Breast epithelium (tissue), 3 donors: ENCODE measurements at regions not wholly inside any gene's neighbourhood (a gene's known extent, or its start where the extent isn't known, plus 50 kb on each side); places are given as distances from the start of the nearest gene placed in this dataset.

Source experiments
- CTCF ChIP-seq, 3 donors: fragments of 450-650 bp; IDR thresholded peaks; one replicate each; pipeline ENCODE4 v1.5.1; 2016 to 2017; ENCODE audit warnings: antibody characterized with exemption in 3 of 3, mild to moderate bottlenecking in 3 of 3, moderate library complexity in 3 of 3
- POLR2A ChIP-seq: fragments of 450-650 bp; IDR thresholded peaks from one replicate; pipeline ENCODE4 v1.6.1; 2016; ENCODE audit warnings: antibody characterized with exemption, mild to moderate bottlenecking, moderate library complexity
- POLR2AphosphoS5 ChIP-seq, 3 donors: sonication (generic); formaldehyde crosslinking; IDR thresholded peaks; one replicate each; pipeline ENCODE4 v1.6.1; 2017; ENCODE audit warnings: antibody characterized with exemption in 3 of 3

DNA sequence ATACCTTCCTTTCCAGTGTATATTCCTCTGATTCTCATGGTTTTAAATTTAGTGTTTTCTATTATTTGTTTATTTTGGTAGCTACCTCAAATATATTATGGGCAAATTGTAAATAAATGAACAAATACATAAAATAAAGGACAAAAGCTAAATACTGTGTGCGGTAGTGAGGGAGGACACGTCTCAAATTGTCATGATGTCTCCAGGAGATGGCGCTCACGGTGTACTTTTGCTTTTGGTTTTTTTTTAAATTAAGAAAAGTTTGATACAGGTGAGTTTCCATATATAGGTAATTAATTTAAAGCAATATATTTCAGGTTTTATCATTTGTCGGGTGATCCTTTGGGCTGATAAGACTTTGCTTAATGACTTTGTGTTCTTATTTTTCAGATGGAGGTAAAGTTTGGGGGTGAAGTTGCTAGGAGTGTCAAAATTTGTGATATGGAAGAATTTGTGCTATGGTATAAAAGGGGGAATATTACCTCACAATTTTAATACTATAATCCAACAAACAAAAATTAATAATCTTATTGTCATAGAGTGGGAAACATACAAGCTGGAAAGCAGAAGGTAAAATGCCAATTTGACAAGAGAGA, 68.4 kb upstream of the TMEM229A start:
- TF ChIP-seq CTCF (IDR thresholded peaks at IDR 0.05): no peak
- no peak for TF ChIP-seq POLR2A
- TF ChIP-seq POLR2AphosphoS5 (IDR thresholded peaks at IDR 0.05): no peak
